BJ (cell line): ENCODE measurements at regions not wholly inside any gene's neighbourhood (a gene's known extent, or its start where the extent isn't known, plus 50 kb on each side); places are given as distances from the start of the nearest gene placed in this dataset. TPM values are rescaled to one million over a fixed set of nuclear protein-coding genes. Genes with fewer than 3 reads are reported as not detected.

Experiments used
- CTCF ChIA-PET: fragments of 350-600 bp; formaldehyde crosslinking; extraction: SDS; loops from one replicate; lab custom pipeline; 2021; ENCODE audit warnings: antibody characterized with exemption, inconsistent platforms; lab: Yijun Ruan, JAX
- POLR2A ChIA-PET: fragments of 300-600 bp; sonication (Branson Sonifier 250); formaldehyde crosslinking; extraction: SDS; loops from one replicate; lab custom pipeline; 2021; ENCODE audit warnings: antibody characterized with exemption; lab: Charles Lee
- DNase-seq: peaks from one replicate; pipeline ENCODE4 v3.0.0-alpha.2; 2011; ENCODE audit warnings: low read depth
- H3K27me3 ChIP-seq: 2 replicates; pipeline ENCODE4 v1.6.0; 2011; ENCODE audit warnings: low read length; ENCODE audit not compliant: control insufficient read depth, insufficient read depth
- H3K36me3 ChIP-seq: 2 replicates; pipeline ENCODE4 v1.5.1; 2011; ENCODE audit warnings: low read length; ENCODE audit not compliant: control insufficient read depth, insufficient read depth
- H3K4me3 ChIP-seq: 2 replicates; pipeline ENCODE4 v1.5.1; 2011; ENCODE audit warnings: low read depth, mild to moderate bottlenecking, control low read depth, low read length
- CTCF ChIP-seq: IDR thresholded peaks from 2 replicates; pipeline ENCODE4 v1.5.1; 2011; ENCODE audit warnings: low read depth, mild to moderate bottlenecking, control low read depth, inconsistent platforms, low read length, moderate library complexity; ENCODE audit not compliant: insufficient read depth
- small RNA-seq: library from RNA; depleted of rRNA; stranded (forward); fragments of <200 nt; gene quantifications from one replicate; pipeline ENCODE3, GENCODE V24; 2012; ENCODE audit warnings: low replicate concordance, low read depth; ENCODE audit not compliant: insufficient read length

- Histone ChIP-seq H3K27me3 (no peaks in the 10 kb centered on the region), H3K4me3 (no peak overlapping the region), H3K36me3 (no peaks in the 10 kb centered on the region)
- POLR2A ChIA-PET: no interaction called here
- no peak for DNase-seq
- CTCF ChIA-PET: interaction anchor here (1.2 to 2.5 kb wide), 5 partner anchors 9 to 110 kb away, joined by 3 to 9 read pairs (median 5); no protein-coding TSS in a partner anchor
- TF ChIP-seq CTCF: no peak
Measured at GRCh38 chr11:13225038-13226001, 52.3 kb upstream of the BMAL1 start.

- ChIA-PET POLR2A (no interaction called here), CTCF (interaction anchor here (0.9 to 2.5 kb wide), 4 partner anchors 11 to 30 kb away, joined by 3 to 9 read pairs (median 4); no protein-coding TSS in a partner anchor)
- Histone ChIP-seq H3K27me3 (no peaks in the 10 kb centered on the region), H3K4me3 (no peak overlapping the region), H3K36me3 (no peaks in the 10 kb centered on the region)
- TF ChIP-seq CTCF: no peak
- DNase-seq: no peak
Measured at GRCh38 chr11:13227676-13228255, 49.8 kb upstream of the BMAL1 start.

Small RNA genes in the stretch of these regions (small RNA-seq; reads per million reads assigned to genes)
- not detected for gene AC022878.1
